LNCaP clone FGC (cell line): ENCODE measurements at regions not wholly inside any gene's neighbourhood (a gene's known extent, or its start where the extent isn't known, plus 50 kb on each side); places are given as distances from the start of the nearest gene placed in this dataset.

ENCODE experiments used
- DNase-seq: peaks from one replicate; pipeline ENCODE4 v3.0.0-alpha.2; 2011; ENCODE audit warnings: low read depth
- H3K4me3 ChIP-seq: 2 replicates; pipeline ENCODE4 v1.5.1; 2011; ENCODE audit warnings: mild to moderate bottlenecking, low read depth, low read length, control low read depth
- CTCF ChIP-seq: IDR thresholded peaks from 2 replicates; pipeline ENCODE4 v1.5.1; 2012; ENCODE audit warnings: mild to moderate bottlenecking; ENCODE audit not compliant: control insufficient read depth, insufficient read depth; ENCODE audit errors: extremely low read depth

GRCh38 chr4:123163501-123163900, 233.1 kb upstream of the SPRY1 start:
- H3K4me3 ChIP-seq: no peak overlapping the region
- TF ChIP-seq CTCF: no peak
- no peak for DNase-seq

- no peak for TF ChIP-seq CTCF
- DNase-seq: no peak
- H3K4me3 ChIP-seq: no peak overlapping the region
Measured at GRCh38 chr4:123166023-123166422, 230.6 kb upstream of the SPRY1 start.

- no peak for DNase-seq
- TF ChIP-seq CTCF: no peak
- H3K4me3 ChIP-seq: no peak overlapping the region
Measured at GRCh38 chr4:123167931-123168330, 228.7 kb upstream of the SPRY1 start.

- DNase-seq: no peak
- no peak overlapping the region for H3K4me3 ChIP-seq
- TF ChIP-seq CTCF: no peak
Measured at GRCh38 chr4:123168812-123169211, 227.8 kb upstream of the SPRY1 start.

- no peak for TF ChIP-seq CTCF
- DNase-seq: no peak
- no peak overlapping the region for H3K4me3 ChIP-seq
Measured at GRCh38 chr4:123170843-123171242, 225.8 kb upstream of the SPRY1 start.

GRCh38 chr4:123176605-123177004, 220.0 kb upstream of the SPRY1 start:
- no peak for DNase-seq
- TF ChIP-seq CTCF: no peak
- no peak overlapping the region for H3K4me3 ChIP-seq

GRCh38 chr4:123182289-123182688, 214.3 kb upstream of the SPRY1 start:
- TF ChIP-seq CTCF: no peak
- DNase-seq: no peak

More at GRCh38 chr4:123182289-123182688, 214.3 kb upstream of the SPRY1 start:
- H3K4me3 ChIP-seq: no peak overlapping the region
